WTC11 (cell line): ENCODE measurements at regions not wholly inside any gene's neighbourhood (a gene's known extent, or its start where the extent isn't known, plus 50 kb on each side); places are given as distances from the start of the nearest gene placed in this dataset.

Experiments used
- ATAC-seq: fragments of 200-7000 bp; cut with Tn5 transposase; 2 replicates; pipeline ENCODE4 v1.10.0; 2021; ENCODE audit warnings: mild to moderate bottlenecking, moderate library complexity
- CTCF ChIA-PET: fragments of 300-600 bp; sonication (Branson Sonifier 250); formaldehyde crosslinking; loops from one replicate; lab custom pipeline; 2021; ENCODE audit warnings: antibody characterized with exemption; lab: Charles Lee
- POLR2A ChIA-PET: fragments of 350-600 bp; sonication (Branson Sonifier 250); formaldehyde crosslinking; loops from one replicate; lab custom pipeline; 2021; ENCODE audit warnings: antibody characterized with exemption; lab: Charles Lee
- DNase-seq: peaks from one replicate; pipeline ENCODE4 v3.0.0; 2021; ENCODE audit warnings: low spot score
- H3K27ac Mint-ChIP-seq: 2 replicates; pipeline ENCODE4 v1.8.0; 2021; ENCODE audit warnings: mixed read lengths
- H3K27me3 Mint-ChIP-seq: 2 replicates; pipeline ENCODE4 v1.8.0; 2021; ENCODE audit warnings: low read depth, mild to moderate bottlenecking, moderate library complexity, mixed read lengths
- H3K36me3 Mint-ChIP-seq: 2 replicates; pipeline ENCODE4 v1.8.0; 2021; ENCODE audit warnings: mixed read lengths
- H3K4me1 Mint-ChIP-seq: 2 replicates; pipeline ENCODE4 v1.8.0; 2022; ENCODE audit warnings: mixed read lengths
- H3K4me3 Mint-ChIP-seq: 2 replicates; pipeline ENCODE4 v1.8.0; 2021; ENCODE audit warnings: mild to moderate bottlenecking, moderate library complexity, mixed read lengths
- H3K9me3 Mint-ChIP-seq: 2 replicates; pipeline ENCODE4 v1.8.0; 2021; ENCODE audit warnings: mixed read lengths
- CREB1 ChIP-seq: sonication (generic); formaldehyde crosslinking; IDR thresholded peaks from 2 replicates; pipeline ENCODE4 v1.8.0; 2023; ENCODE audit warnings: mild to moderate bottlenecking, missing genetic modification reagents
- E2F5 ChIP-seq: sonication (generic); formaldehyde crosslinking; IDR thresholded peaks from 2 replicates; pipeline ENCODE4 v1.8.1; 2022; ENCODE audit warnings: mild to moderate bottlenecking, moderate library complexity, missing genetic modification reagents
- ELF4 ChIP-seq: sonication (generic); formaldehyde crosslinking; IDR thresholded peaks from 2 replicates; pipeline ENCODE4 v1.8.1; 2022; ENCODE audit warnings: low read depth, mild to moderate bottlenecking, moderate library complexity, missing genetic modification reagents
- EMX1 ChIP-seq: fragments of 250-450 bp; sonication (Bioruptor Pico); IDR thresholded peaks from 2 replicates; pipeline ENCODE4 v1.8.0; 2021; ENCODE audit warnings: mild to moderate bottlenecking
- FOXK1 ChIP-seq: sonication (generic); formaldehyde crosslinking; IDR thresholded peaks from 2 replicates; pipeline ENCODE4 v1.8.0; 2022; ENCODE audit warnings: mild to moderate bottlenecking, moderate library complexity, missing genetic modification reagents
- IRF2 ChIP-seq: sonication (generic); formaldehyde crosslinking; IDR thresholded peaks from 2 replicates; pipeline ENCODE4 v1.8.0; 2022; ENCODE audit warnings: low read depth, missing genetic modification reagents, borderline replicate concordance
- NFATC4 ChIP-seq: fragments of 250-450 bp; sonication (Bioruptor Pico); IDR thresholded peaks from 2 replicates; pipeline ENCODE4 v1.9.0; 2021; ENCODE audit warnings: mild to moderate bottlenecking
- NFE2L1 ChIP-seq: sonication (generic); formaldehyde crosslinking; IDR thresholded peaks from 2 replicates; pipeline ENCODE4 v1.8.1; 2023; ENCODE audit warnings: missing genetic modification reagents
- NFYB ChIP-seq: sonication (generic); formaldehyde crosslinking; conservative IDR thresholded peaks from 2 replicates; pipeline ENCODE4 v1.8.0; 2022; ENCODE audit warnings: low read depth, missing genetic modification reagents
- RORB ChIP-seq: fragments of 250-450 bp; sonication (Bioruptor Pico); IDR thresholded peaks from 2 replicates; pipeline ENCODE4 v1.9.0; 2021; ENCODE audit warnings: mild to moderate bottlenecking
- SP1 ChIP-seq: sonication (generic); formaldehyde crosslinking; conservative IDR thresholded peaks from 2 replicates; pipeline ENCODE4 v1.8.1; 2022; ENCODE audit warnings: missing genetic modification reagents
- TEAD1 ChIP-seq: sonication (generic); formaldehyde crosslinking; IDR thresholded peaks from 2 replicates; pipeline ENCODE4 v1.8.0; 2022; ENCODE audit warnings: mild to moderate bottlenecking, missing genetic modification reagents
- ZNF423 ChIP-seq: fragments of 250-450 bp; sonication (Bioruptor Pico); IDR thresholded peaks from 2 replicates; pipeline ENCODE4 v2.1.2; 2022; ENCODE audit warnings: mild to moderate bottlenecking, moderate library complexity
- ZNF671 ChIP-seq: fragments of 250-450 bp; sonication (Bioruptor Pico); IDR thresholded peaks from 2 replicates; pipeline ENCODE4 v1.8.0; 2021; ENCODE audit warnings: mild to moderate bottlenecking
- TF ChIP-seq, protein P1 (sequence below): sonication (generic); formaldehyde crosslinking; IDR thresholded peaks from 2 replicates; pipeline ENCODE4 v1.8.0; 2023; ENCODE audit warnings: missing genetic modification reagents, mild to moderate bottlenecking, borderline replicate concordance
- TF ChIP-seq, protein P2 (sequence below): fragments of 250-450 bp; sonication (Bioruptor Pico); IDR thresholded peaks from 2 replicates; pipeline ENCODE4 v1.9.0; 2021; ENCODE audit warnings: mild to moderate bottlenecking
- TF ChIP-seq, protein P3 (sequence below): sonication (generic); formaldehyde crosslinking; IDR thresholded peaks from 2 replicates; pipeline ENCODE4 v1.8.0; 2022; ENCODE audit warnings: mild to moderate bottlenecking, missing genetic modification reagents
- TF ChIP-seq, protein P4 (sequence below): sonication (generic); formaldehyde crosslinking; IDR thresholded peaks from 2 replicates; pipeline ENCODE4 v1.8.0; 2023; ENCODE audit warnings: missing genetic modification reagents
- TF ChIP-seq, protein P5 (sequence below): sonication (generic); formaldehyde crosslinking; IDR thresholded peaks from 2 replicates; pipeline ENCODE4 v1.8.1; 2023; ENCODE audit warnings: mild to moderate bottlenecking, missing genetic modification reagents
- TF ChIP-seq, protein P6 (sequence below): fragments of 250-450 bp; sonication (Bioruptor Pico); IDR thresholded peaks from 2 replicates; pipeline ENCODE4 v1.8.0; 2021; ENCODE audit warnings: mild to moderate bottlenecking

GRCh38 chr9:90330231-90330630 is 312.4 kb downstream of the DIRAS2 start (continued):
- TF ChIP-seq, protein P1, sequence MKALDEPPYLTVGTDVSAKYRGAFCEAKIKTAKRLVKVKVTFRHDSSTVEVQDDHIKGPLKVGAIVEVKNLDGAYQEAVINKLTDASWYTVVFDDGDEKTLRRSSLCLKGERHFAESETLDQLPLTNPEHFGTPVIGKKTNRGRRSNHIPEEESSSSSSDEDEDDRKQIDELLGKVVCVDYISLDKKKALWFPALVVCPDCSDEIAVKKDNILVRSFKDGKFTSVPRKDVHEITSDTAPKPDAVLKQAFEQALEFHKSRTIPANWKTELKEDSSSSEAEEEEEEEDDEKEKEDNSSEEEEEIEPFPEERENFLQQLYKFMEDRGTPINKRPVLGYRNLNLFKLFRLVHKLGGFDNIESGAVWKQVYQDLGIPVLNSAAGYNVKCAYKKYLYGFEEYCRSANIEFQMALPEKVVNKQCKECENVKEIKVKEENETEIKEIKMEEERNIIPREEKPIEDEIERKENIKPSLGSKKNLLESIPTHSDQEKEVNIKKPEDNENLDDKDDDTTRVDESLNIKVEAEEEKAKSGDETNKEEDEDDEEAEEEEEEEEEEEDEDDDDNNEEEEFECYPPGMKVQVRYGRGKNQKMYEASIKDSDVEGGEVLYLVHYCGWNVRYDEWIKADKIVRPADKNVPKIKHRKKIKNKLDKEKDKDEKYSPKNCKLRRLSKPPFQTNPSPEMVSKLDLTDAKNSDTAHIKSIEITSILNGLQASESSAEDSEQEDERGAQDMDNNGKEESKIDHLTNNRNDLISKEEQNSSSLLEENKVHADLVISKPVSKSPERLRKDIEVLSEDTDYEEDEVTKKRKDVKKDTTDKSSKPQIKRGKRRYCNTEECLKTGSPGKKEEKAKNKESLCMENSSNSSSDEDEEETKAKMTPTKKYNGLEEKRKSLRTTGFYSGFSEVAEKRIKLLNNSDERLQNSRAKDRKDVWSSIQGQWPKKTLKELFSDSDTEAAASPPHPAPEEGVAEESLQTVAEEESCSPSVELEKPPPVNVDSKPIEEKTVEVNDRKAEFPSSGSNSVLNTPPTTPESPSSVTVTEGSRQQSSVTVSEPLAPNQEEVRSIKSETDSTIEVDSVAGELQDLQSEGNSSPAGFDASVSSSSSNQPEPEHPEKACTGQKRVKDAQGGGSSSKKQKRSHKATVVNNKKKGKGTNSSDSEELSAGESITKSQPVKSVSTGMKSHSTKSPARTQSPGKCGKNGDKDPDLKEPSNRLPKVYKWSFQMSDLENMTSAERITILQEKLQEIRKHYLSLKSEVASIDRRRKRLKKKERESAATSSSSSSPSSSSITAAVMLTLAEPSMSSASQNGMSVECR (CRISPR knock-in tag), result no peak

DNA sequence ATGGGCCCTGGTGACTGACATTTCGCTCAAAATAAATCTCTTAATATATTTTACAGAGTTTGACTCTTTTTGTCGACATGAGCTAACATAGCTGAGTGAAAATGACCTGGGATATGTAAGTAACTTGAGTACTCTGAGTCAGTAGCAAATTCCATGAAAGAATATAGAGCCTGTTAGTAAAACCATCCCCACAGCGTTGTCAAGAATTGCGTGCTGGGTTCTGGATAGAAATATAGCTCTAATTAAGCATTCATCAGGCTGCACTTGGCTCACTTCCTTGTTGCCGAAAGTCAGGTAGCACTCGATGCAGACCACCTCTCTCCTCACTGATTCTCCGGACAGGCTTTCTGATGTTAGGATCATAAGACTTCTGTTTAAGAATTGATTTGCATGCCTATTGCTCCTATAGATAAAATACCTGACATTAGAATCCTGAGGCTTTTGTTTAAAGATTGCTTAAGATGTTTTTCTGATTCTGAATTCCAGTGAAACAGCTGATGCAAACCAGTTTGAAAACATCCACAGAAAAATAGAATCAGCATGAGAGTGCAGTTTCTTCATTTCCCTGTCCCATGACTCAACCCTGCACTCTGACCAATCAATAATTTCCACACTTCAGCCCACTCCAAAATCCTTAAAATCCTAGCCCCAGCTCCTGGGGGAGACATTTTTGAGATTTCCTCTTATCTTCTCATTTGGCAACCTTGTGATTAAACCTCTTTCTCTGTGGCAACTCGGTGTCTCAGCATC is 310.6 kb downstream of the DIRAS2 start:
- Mint-ChIP-seq H3K36me3 (no peaks in the 10 kb centered on the region), H3K4me3 (no peak overlapping the region), H3K27me3 (no peaks in the 10 kb centered on the region), H3K4me1 (peaks cover 25% of the 10 kb centered on the region), H3K27ac (no peak overlapping the region), H3K9me3 (no peaks in the 10 kb centered on the region)
- ATAC-seq (no peak), DNase-seq (no peak)
- ChIA-PET POLR2A (interaction anchor here (0.6 kb wide), 2 partner anchors 208 to 388 kb away, joined by 5 read pairs; no protein-coding TSS in a partner anchor), CTCF (interaction anchor here (0.6 to 1.4 kb wide), 4 partner anchors 14 to 738 kb away, joined by 3 to 5 read pairs (median 4); no protein-coding TSS in a partner anchor)
- TF ChIP-seq FOXK1 (CRISPR knock-in tag) (no peak), SP1 (CRISPR knock-in tag) (no peak), TEAD1 (no peak), RORB (CRISPR knock-in tag) (no peak)
- TF ChIP-seq, protein P2, sequence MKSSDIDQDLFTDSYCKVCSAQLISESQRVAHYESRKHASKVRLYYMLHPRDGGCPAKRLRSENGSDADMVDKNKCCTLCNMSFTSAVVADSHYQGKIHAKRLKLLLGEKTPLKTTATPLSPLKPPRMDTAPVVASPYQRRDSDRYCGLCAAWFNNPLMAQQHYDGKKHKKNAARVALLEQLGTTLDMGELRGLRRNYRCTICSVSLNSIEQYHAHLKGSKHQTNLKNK (CRISPR knock-in tag), result no peak
- TF ChIP-seq, protein P3, sequence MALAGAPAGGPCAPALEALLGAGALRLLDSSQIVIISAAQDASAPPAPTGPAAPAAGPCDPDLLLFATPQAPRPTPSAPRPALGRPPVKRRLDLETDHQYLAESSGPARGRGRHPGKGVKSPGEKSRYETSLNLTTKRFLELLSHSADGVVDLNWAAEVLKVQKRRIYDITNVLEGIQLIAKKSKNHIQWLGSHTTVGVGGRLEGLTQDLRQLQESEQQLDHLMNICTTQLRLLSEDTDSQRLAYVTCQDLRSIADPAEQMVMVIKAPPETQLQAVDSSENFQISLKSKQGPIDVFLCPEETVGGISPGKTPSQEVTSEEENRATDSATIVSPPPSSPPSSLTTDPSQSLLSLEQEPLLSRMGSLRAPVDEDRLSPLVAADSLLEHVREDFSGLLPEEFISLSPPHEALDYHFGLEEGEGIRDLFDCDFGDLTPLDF (CRISPR knock-in tag), result no peak

DNA sequence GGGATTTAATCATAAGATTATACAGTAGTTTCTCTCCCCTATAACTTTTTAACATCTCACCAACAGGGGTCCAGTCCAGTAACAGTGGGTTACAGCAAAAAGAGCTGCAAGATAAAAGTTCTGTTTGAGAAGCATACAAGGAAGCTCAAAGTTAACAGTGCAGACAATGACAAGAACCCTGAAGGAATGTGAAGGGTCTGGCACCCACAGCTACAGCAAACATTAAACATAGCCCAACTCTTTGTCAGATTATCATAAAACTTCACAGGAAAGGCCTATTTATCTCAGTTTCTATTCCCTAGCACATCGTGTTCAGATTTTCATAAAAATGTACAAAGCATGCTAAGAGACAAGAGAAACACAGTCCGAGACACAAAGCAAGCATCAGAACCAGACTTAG is 309.4 kb downstream of the DIRAS2 start:
- CTCF ChIA-PET, result interaction anchor here (1.4 kb wide), 1 partner anchor 740 kb away, joined by 4 read pairs; no protein-coding TSS in a partner anchor
- H3K27me3 Mint-ChIP-seq, result no peaks in the 10 kb centered on the region
- ATAC-seq (peak; percentile 77), DNase-seq (no peak)
- H3K27ac Mint-ChIP-seq, result no peak overlapping the region; the same call in 1 of the 2 replicates
- POLR2A ChIA-PET, result no interaction called here
- peaks cover 25% of the 10 kb centered on the region for H3K4me1 Mint-ChIP-seq
- H3K4me3 Mint-ChIP-seq, result no peak overlapping the region
- no peaks in the 10 kb centered on the region for H3K9me3 Mint-ChIP-seq
- H3K36me3 Mint-ChIP-seq, result no peaks in the 10 kb centered on the region
- TF ChIP-seq FOXK1 (CRISPR knock-in tag) (no peak), NFYB (CRISPR knock-in tag) (no peak), ELF4 (CRISPR knock-in tag) (no peak), ZNF671 (CRISPR knock-in tag) (no peak), E2F5 (CRISPR knock-in tag) (no peak), ZNF423 (CRISPR knock-in tag) (no peak), NFE2L1 (no peak), SP1 (CRISPR knock-in tag) (no peak), NFATC4 (CRISPR knock-in tag) (no peak), CREB1 (CRISPR knock-in tag) (no peak), EMX1 (CRISPR knock-in tag) (no peak), IRF2 (no peak)
- TF ChIP-seq, protein P4, sequence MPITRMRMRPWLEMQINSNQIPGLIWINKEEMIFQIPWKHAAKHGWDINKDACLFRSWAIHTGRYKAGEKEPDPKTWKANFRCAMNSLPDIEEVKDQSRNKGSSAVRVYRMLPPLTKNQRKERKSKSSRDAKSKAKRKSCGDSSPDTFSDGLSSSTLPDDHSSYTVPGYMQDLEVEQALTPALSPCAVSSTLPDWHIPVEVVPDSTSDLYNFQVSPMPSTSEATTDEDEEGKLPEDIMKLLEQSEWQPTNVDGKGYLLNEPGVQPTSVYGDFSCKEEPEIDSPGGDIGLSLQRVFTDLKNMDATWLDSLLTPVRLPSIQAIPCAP (CRISPR knock-in tag), result no peak
- TF ChIP-seq, protein P5, sequence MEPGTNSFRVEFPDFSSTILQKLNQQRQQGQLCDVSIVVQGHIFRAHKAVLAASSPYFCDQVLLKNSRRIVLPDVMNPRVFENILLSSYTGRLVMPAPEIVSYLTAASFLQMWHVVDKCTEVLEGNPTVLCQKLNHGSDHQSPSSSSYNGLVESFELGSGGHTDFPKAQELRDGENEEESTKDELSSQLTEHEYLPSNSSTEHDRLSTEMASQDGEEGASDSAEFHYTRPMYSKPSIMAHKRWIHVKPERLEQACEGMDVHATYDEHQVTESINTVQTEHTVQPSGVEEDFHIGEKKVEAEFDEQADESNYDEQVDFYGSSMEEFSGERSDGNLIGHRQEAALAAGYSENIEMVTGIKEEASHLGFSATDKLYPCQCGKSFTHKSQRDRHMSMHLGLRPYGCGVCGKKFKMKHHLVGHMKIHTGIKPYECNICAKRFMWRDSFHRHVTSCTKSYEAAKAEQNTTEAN (CRISPR knock-in tag), result no peak
- TF ChIP-seq, protein P6, sequence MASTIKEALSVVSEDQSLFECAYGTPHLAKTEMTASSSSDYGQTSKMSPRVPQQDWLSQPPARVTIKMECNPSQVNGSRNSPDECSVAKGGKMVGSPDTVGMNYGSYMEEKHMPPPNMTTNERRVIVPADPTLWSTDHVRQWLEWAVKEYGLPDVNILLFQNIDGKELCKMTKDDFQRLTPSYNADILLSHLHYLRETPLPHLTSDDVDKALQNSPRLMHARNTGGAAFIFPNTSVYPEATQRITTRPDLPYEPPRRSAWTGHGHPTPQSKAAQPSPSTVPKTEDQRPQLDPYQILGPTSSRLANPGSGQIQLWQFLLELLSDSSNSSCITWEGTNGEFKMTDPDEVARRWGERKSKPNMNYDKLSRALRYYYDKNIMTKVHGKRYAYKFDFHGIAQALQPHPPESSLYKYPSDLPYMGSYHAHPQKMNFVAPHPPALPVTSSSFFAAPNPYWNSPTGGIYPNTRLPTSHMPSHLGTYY, result no peak
